GM10266 (cell line): ENCODE measurements at regions not wholly inside any gene's neighbourhood (a gene's known extent, or its start where the extent isn't known, plus 50 kb on each side); places are given as distances from the start of the nearest gene placed in this dataset.

Experiments used
- DNase-seq: peaks from one replicate; pipeline ENCODE4 v3.0.0; 2012; ENCODE audit errors: extremely low spot score
- TF ChIP-seq, protein P1 (sequence below): IDR thresholded peaks from 2 replicates; pipeline ENCODE4 v1.5.1; 2012; ENCODE audit warnings: mild to moderate bottlenecking, low read depth; ENCODE audit not compliant: control insufficient read depth, insufficient read depth; ENCODE audit errors: missing control alignments

DNA sequence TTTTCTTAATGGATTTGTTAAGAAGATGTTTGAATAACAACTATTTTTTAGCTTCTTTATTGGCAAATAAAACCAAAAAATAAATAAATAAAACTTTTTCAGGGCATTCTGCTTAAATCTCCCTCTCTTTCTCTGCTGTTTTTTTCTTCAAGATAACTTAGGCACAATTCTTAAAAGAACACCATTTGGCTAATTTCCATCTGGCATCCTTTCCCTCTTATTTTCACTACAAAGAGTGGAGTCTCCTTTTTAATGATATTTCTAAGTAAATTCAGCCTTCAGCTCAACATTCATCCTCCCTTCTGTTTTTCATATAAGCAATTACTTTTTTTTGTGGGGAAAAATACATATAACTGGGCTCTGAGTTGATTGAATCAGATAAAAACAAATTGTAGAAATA lies 88.1 kb downstream of the PCDH7 start:
- no peak for DNase-seq
- TF ChIP-seq, protein P1, sequence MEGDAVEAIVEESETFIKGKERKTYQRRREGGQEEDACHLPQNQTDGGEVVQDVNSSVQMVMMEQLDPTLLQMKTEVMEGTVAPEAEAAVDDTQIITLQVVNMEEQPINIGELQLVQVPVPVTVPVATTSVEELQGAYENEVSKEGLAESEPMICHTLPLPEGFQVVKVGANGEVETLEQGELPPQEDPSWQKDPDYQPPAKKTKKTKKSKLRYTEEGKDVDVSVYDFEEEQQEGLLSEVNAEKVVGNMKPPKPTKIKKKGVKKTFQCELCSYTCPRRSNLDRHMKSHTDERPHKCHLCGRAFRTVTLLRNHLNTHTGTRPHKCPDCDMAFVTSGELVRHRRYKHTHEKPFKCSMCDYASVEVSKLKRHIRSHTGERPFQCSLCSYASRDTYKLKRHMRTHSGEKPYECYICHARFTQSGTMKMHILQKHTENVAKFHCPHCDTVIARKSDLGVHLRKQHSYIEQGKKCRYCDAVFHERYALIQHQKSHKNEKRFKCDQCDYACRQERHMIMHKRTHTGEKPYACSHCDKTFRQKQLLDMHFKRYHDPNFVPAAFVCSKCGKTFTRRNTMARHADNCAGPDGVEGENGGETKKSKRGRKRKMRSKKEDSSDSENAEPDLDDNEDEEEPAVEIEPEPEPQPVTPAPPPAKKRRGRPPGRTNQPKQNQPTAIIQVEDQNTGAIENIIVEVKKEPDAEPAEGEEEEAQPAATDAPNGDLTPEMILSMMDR = no peak

DNA sequence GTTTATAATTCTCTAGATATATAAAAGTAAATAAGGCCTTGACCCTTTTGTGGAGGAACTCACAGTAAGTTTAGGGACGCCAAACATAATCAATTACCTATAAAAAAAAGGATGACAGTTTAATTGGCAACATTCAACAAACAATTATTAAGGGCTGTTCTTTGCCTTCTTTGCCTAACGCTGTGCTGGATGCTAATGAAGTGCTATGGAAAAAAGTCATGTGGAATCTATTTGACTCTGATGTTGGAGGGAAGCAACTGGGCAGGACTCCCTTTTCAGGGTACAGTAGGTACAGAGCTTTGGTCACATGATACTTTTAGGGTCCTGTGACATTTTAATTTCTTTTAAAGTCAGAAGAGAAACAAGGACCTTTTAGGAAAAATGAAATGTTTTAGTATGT lies 91.1 kb downstream of the PCDH7 start:
- TF ChIP-seq, protein P1 = no peak
- DNase-seq = no peak

DNA sequence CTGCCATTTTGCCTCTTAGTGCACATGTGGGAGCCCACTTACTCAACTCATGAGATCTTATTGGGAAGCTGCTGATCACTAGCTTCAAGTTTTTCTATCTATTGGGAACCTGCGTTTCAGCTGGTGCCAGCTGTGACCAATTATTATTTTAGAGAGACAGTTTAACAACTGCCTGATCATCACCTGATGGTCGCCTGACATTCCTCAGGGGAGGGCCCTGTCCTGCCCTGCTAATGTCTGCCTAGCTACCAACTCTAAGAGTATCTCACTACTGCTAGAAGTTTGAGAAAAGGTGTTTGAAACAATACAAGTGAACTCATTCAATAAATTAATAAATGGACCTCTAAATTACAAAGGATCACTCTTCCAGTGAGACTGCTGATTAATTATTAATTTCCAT lies 95.5 kb downstream of the PCDH7 start:
- no peak for DNase-seq
- TF ChIP-seq, protein P1 = no peak

DNA sequence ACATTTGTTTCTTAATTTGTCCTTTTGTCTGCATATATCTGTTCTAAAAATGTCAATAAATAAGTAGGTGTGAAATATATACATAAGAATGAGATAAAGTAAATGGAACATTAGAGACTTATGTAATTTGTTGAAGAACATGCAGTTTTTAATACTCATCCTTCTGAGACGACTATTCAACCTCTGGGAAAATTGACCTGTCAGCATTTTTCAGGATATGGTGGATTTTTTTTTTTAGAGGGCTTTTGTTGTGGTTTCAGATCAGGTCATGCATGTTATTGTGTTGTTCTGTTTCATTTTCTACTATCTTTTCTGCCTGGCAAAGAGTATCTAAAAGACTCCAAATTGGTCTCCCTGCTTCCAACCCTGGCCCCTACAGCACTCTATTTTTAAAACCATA lies 97.3 kb downstream of the PCDH7 start:
- TF ChIP-seq, protein P1 = no peak
- no peak for DNase-seq

DNA sequence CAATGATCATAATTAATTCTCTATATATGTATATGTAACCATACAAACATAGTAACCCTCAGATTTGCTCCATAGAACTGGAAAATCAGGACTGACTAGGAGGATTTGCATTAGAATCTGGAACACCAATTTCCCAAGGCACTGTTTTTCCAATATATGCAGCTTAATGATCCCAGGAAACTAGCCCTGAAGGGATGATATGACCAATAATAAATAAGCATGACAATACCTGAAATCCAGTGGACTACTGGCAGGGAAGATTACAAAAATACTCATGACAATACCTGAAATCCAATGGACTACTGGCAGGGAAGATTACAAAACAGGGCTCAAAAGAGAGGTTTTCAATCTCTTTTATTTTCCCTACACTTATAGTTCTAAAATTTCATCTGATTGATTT lies 98.4 kb downstream of the PCDH7 start:
- DNase-seq = no peak
- TF ChIP-seq, protein P1 = no peak

DNA sequence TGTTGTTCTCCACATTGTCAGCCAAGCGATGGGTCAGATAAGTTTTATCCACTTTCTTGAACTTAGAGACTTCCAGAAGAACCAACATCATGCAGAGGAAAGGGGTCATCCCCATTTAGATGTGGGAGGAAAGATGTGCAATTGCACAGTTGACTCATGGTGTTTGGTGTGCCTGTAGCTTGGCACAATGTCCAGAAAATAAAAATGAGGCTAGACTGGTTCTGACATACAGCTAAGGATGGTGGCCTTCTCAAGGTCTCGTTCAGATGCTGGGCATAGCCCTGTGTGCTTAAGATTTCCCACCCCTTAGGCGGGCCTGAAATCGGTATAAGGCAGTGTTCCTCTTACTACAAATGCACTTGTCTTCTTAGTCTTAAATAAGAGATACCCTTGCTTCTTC lies 101.1 kb downstream of the PCDH7 start:
- no peak for DNase-seq
- TF ChIP-seq, protein P1 = no peak

DNA sequence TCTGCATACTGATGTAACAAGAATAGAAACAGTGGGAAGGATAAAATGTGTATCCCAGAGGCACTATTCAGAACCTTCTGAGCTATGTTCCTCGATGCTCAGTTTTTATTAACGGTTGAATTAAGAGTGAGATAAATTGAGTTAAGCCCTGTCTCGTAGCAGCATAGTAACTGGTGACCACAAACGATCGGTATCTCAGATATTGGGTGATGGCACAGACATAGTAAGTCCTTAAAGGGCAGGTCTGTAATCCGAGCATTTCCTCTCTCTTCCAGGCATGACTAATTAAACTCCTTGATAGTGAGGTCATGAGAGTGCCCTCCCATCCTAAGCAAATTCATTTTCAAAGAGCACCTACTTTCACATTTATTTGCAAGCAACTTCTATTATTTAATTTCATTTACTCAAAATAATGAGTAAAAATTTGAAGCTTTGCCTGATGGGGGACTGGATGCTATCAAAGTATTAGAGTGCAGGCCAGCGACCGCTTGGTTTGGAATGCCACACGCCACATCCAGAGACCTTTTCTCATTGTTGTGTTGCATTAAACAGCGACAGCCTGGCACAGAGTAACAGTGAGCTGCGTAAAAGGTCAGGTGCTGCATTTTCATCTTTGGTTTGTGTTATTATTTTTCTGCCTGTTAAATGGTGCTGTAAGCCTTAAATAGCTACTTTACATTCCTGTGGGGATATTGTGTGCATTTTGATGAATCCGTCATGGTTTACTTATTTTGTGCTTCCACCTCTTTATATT lies 101.9 kb downstream of the PCDH7 start:
- no peak for DNase-seq
- TF ChIP-seq, protein P1 = no peak
